ENCODE measurements at regions not wholly inside any gene's neighbourhood (a gene's known extent, or its start where the extent isn't known, plus 50 kb on each side); places are given as distances from the start of the nearest gene placed in this dataset.

DNA sequence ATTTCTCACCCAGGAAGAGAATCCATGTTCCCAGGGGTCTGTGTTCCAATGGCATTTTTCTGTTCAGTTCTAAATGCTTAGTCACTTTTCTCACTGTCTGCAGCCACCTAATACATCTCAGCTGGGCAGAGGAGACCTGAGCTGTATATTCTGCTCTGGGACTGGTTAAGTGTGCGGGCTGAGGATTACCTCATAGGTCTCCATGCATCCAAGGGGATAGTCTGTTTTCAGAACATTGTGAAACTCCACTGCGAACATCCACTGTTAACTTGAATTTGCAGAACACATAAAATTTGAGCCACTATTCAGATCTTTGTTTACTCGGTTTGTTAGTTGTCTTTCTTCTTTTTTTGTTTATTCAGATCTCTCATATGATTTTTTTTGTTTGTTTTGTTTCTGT lies 947.1 kb downstream of the TFAP2A start:
- no peak overlapping the region for H4K8ac ChIP-seq (ENCODE audit: low read depth in 2 of 2, low read length in 2 of 2)
- no peaks in the 10 kb centered on the region for H4K20me1 ChIP-seq (ENCODE audit: insufficient read depth, low read length)
- intact Hi-C loops (cut with micrococcal nuclease) (no loop called here), in situ Hi-C loops (cut with MboI; ENCODE audit: low sequenced_read_pairs) (no loop called here), dilution Hi-C loops (cut with HindIII; ENCODE audit: low sequenced_read_pairs, unreplicated experiment) (no loop called here)
- no peak overlapping the region for H2BK120ac ChIP-seq (ENCODE audit: low read depth, low read length)
- no peaks in the 10 kb centered on the region; the same call in 1 of the 2 replicates for H3K27me3 ChIP-seq (ENCODE audit: control insufficient read depth, insufficient read depth, low read length)
- H3K18ac ChIP-seq (ENCODE audit: low read depth, low read length), result no peak overlapping the region
- no peak overlapping the region for H2AK9ac ChIP-seq (replicated peaks; ENCODE audit: low read depth, low read length, poor library complexity)
- H3K36me3 ChIP-seq (ENCODE audit: control insufficient read depth, insufficient read depth, low read length), result no peaks in the 10 kb centered on the region
- no peak overlapping the region for H2BK20ac ChIP-seq (ENCODE audit: low read depth, low read length)
- no peak overlapping the region for H4K91ac ChIP-seq (ENCODE audit: insufficient read depth, low read depth, low read length)
- H3K9ac ChIP-seq (ENCODE audit: low read depth, low read length), result no peak overlapping the region
- ChIA-PET POLR2A (ENCODE audit: unreplicated experiment) (no interaction called here), CTCF (interaction anchor here (1.0 to 1.1 kb wide), 2 partner anchors 9 to 11 kb away, joined by 3 read pairs; no protein-coding TSS in a partner anchor)
- no peaks in the 10 kb centered on the region for H3K79me1 ChIP-seq (ENCODE audit: low read depth in 1 of 2, low read length in 2 of 2)
- no TSS peak for BruUV-seq (replicated peaks)
- no peak overlapping the region for H3K4me2 ChIP-seq (ENCODE audit: low read depth, low read length)
- no peak overlapping the region for H3K23ac ChIP-seq (ENCODE audit: low read depth, low read length)
- no peak overlapping the region for H3K4me3 ChIP-seq (ENCODE audit: insufficient read depth, low read depth, low read length)
- H2BK15ac ChIP-seq (ENCODE audit: low read depth, low read length), result no peak overlapping the region
- H3K4me1 ChIP-seq (ENCODE audit: control insufficient read depth, insufficient read depth, low read length), result no peaks in the 10 kb centered on the region
- ATAC-seq (ENCODE audit: low read depth), result peak; percentile 66
- no peak overlapping the region for H3K14ac ChIP-seq (replicated peaks; ENCODE audit: low read depth, low read length)
- TF ChIP-seq POLR2A (IDR thresholded peaks at IDR 0.05; ENCODE audit: low read depth, low read length), result no peak
- peak; percentile 42; the same call in 1 of the 2 replicates for TF ChIP-seq CEBPB (IDR thresholded peaks at IDR 0.05; ENCODE audit: low read depth, low read length)
- no peak for TF ChIP-seq MXI1 (IDR thresholded peaks at IDR 0.05; ENCODE audit: borderline replicate concordance, low read depth, low read length)
- DNase-seq, result peak; percentile 67
- no peak overlapping the region for H4K5ac ChIP-seq (ENCODE audit: low read depth, low read length)
- no peak overlapping the region for H3K27ac ChIP-seq (ENCODE audit: insufficient read depth, low read length)
- no peak overlapping the region for H3K56ac ChIP-seq (ENCODE audit: extremely low read depth, insufficient read depth, low read length)
- H3K9me3 ChIP-seq (ENCODE audit: control insufficient read depth, insufficient read depth, low read length), result no peaks in the 10 kb centered on the region
- H2BK5ac ChIP-seq (ENCODE audit: low read depth, low read length, poor library complexity, severe bottlenecking), result no peak overlapping the region
- no CpG with 5 or more reads among the region's 3 CpGs for WGBS, 2 experiments (ENCODE audit: extremely low coverage in 2 of 2, insufficient read length in 1 of 2)
- H2AFZ ChIP-seq (replicated peaks; ENCODE audit: low read length, poor library complexity), result no peak overlapping the region
- no peak overlapping the region for H2AK5ac ChIP-seq (ENCODE audit: low read depth, low read length)
- H3K4ac ChIP-seq (ENCODE audit: low read depth, low read length), result no peak overlapping the region
- no peaks in the 10 kb centered on the region for H3K9me1 ChIP-seq (ENCODE audit: insufficient read depth, low read length)
